Left colon (tissue), 2 donors: ENCODE measurements at regions not wholly inside any gene's neighbourhood (a gene's known extent, or its start where the extent isn't known, plus 50 kb on each side); places are given as distances from the start of the nearest gene placed in this dataset.

Source experiments
- ATAC-seq: fragments of 200-7000 bp; cut with Tn5 transposase; one replicate; pipeline ENCODE4 v1.9.1; 2020; ENCODE audit warnings: mild to moderate bottlenecking, moderate library complexity
- DNase-seq, 2 donors: peaks; one replicate each; pipeline ENCODE4 v3.0.0-alpha.2; 2020
- intact Hi-C, 2 donors: fragments of 100-400 bp; cut with DNase I in 1 of 2; cut with micrococcal nuclease in 1 of 2; formaldehyde crosslinking; loops; one replicate each; pipeline versions ENCODE4 v1.11.2 to v1.14.0; 2022; cut with DNase I, micrococcal nuclease
- donor health status: DM: no; HTN: no; CAD: no.
- donor health status: DM: yes; HTN: yes; CAD: no.

GRCh38 chr7:25279705-25280104 is 51.4 kb upstream of the NPVF start:
- no peak for DNase-seq
- intact Hi-C loops, result no loop called here
- ATAC-seq, result no peak

GRCh38 chr7:25280181-25280580 is 51.9 kb upstream of the NPVF start:
- no peak for ATAC-seq
- no peak for DNase-seq
- intact Hi-C loops, result no loop called here

DNA sequence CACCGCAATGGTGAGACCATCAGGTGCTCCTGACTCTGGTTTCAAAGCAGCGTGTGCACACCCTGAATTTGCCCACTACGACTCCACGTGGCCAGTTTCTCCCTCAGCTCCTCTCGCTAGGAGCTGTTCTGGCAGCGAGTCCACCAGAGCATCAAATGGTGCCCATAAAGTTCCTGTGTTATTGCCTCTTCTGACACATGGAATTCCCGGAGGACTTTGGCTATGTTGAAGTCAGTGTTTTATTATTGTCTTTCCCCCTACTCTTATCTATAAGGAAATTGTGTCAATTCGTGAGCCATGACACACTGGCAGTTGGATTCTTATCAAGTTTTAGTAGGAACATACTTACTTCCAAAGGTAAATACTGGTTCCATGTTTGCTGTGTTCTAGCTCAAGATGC is 53.9 kb upstream of the NPVF start:
- intact Hi-C loops, result no loop called here
- ATAC-seq (peak; percentile 97), DNase-seq (peak; percentile 60 to 72)

- DNase-seq, result no peak
- intact Hi-C loops, result no loop called here
- ATAC-seq, result no peak
Observed at GRCh38 chr7:25286756-25287155, 58.5 kb upstream of the NPVF start.

DNA sequence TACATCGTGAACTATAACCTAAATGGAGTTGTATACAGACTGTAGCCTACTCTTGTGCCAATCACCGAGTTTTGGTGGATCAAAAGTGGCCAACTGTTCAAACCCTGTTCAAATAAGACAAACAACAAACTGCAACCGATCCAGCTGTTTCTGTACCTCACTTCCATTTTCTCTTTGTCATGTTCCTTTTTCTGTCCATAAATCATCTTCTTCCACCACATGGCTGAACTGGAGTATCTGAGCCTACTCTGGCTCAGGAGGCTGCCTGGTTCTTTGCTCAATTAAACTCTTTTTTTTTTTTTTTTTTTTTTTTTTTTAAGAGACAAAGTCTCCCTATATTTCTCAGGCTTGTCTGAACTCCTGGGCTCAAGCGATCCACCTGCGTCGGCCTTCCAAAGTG is 59.0 kb upstream of the NPVF start:
- intact Hi-C loops, result no loop called here
- ATAC-seq (no peak), DNase-seq (no peak)

DNA sequence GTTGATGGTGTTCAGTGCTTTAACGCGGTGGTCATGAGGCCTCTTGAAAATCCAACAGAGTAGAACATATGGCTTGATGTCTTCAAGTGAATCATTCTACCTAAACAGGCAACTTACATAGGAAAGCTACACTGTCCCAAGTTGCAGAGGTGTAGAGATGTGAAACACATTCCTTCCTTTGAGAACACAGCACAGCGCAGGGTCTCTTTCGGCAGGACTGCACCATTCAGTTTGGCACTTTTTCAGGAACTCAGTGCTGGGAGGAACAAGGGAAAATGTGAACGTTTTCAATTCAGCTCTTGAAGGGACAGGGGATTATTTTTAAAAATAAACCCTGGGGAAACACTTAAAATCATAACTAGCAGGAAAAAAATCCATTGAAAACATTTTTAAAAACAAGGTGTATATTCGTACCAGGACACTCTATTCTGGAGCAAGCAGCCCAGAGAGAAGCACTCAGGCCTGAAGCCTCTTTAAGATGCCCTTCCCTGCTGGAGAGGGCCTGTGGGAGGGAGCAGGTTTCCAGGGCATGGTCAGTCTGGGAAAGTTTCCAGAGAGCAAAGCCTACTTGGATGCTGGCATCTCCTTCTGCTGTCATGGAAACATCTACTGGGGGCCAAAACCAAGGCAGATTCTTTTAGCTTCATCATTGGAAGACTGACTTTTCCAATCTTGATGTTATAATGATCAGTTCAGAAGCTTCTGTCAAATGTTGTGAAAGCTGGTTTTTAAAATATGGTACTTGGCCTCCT is 60.4 kb upstream of the NPVF start:
- intact Hi-C loops, result no loop called here
- ATAC-seq, result no peak
- DNase-seq, result no peak

- ATAC-seq (no peak), DNase-seq (no peak)
- intact Hi-C loops, result no loop called here
Observed at GRCh38 chr7:25289518-25289917, 61.2 kb upstream of the NPVF start.

DNA sequence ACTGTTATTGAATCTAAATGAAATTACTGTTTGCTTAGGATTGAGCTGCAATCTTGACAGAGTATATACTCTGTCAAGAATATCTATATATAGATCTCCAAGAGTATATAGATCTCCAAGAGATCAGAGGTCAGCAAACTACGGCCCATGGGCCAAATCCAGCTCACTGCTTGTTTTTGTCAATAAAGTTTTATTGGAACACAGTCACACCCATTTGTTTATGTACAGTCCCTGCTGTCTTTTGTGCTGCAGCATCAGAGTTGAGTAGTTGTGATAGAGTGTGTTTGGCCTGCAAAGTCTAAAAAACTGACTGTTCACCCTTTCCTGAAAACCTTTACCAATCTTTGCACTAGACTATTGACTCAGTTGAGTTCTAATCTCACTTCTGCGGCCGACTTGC is 66.3 kb upstream of the NPVF start:
- ATAC-seq (peak; percentile 35), DNase-seq (no peak)
- intact Hi-C loops, result no loop called here

- DNase-seq (no peak), ATAC-seq (no peak)
- intact Hi-C loops, result no loop called here
Observed at GRCh38 chr7:25295387-25295786, 67.1 kb upstream of the NPVF start.

DNA sequence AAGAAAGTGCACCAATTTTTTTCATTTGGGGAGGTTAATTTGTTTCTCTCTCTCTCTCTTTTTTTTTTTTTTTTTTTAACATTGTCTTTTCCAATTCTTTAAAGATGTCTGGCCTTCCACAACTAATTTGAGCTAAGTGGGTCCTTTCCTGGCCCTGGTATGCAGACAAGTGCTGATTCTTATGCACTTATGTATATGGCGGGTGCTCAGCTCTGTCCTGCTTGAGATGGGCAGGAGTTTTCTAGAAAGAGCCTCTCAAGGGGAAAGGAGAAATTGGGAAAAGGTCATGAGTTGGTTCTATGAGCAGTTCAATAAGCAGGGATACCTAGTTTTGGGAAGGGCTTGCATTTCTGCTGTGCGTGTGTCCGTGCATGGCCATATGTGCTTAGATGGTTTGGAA is 67.8 kb upstream of the NPVF start:
- DNase-seq, result no peak
- intact Hi-C loops, result no loop called here
- ATAC-seq, result no peak

DNA sequence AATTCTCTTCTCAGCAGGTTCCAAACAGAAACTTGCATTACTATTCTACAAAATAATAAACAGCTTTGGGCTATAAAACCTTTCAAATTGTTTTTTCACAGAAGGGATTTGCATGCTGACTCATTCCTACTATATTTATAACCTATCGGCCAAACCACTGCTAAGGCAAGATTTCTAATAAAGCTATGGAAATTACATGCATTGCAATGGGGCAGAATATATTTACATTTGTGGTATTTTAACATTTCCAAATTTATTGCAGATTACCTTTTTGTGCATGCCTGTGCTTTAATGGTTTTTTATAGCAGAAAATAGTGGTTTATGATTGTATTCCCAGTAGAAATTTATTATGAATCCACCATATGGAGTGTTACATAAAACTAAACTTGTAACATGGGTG is 69.0 kb upstream of the NPVF start:
- DNase-seq (no peak), ATAC-seq (no peak)
- intact Hi-C loops, result no loop called here

GRCh38 chr7:25303281-25304181 is 75.2 kb upstream of the NPVF start:
- DNase-seq (no peak), ATAC-seq (no peak)
- intact Hi-C loops, result no loop called here

- no peak for DNase-seq
- ATAC-seq, result no peak
- intact Hi-C loops, result no loop called here
Observed at GRCh38 chr7:25304691-25305090, 76.4 kb upstream of the NPVF start.

GRCh38 chr7:25305831-25306230 is 77.5 kb upstream of the NPVF start:
- ATAC-seq (no peak), DNase-seq (no peak)
- intact Hi-C loops, result no loop called here

- intact Hi-C loops, result no loop called here
- no peak for ATAC-seq
Observed at GRCh38 chr7:25307624-25308023, 79.3 kb upstream of the NPVF start.

GRCh38 chr7:25308246-25308645 is 80.0 kb upstream of the NPVF start:
- no peak for ATAC-seq

More at GRCh38 chr7:25307624-25308023, 79.3 kb upstream of the NPVF start:
- no peak for DNase-seq

GRCh38 chr7:25308906-25309705 is 80.8 kb upstream of the NPVF start:
- intact Hi-C loops, result no loop called here
- ATAC-seq, result peak; percentile 66
- DNase-seq, result no peak

More at GRCh38 chr7:25308246-25308645, 80.0 kb upstream of the NPVF start:
- intact Hi-C loops, result no loop called here
- DNase-seq, result no peak

- intact Hi-C loops, result no loop called here
Observed at GRCh38 chr7:25310896-25311295, 82.6 kb upstream of the NPVF start.

GRCh38 chr7:25311346-25311745 is 83.1 kb upstream of the NPVF start:
- ATAC-seq (no peak), DNase-seq (no peak)
- intact Hi-C loops, result no loop called here

More at GRCh38 chr7:25310896-25311295, 82.6 kb upstream of the NPVF start:
- DNase-seq, result peak; percentile 19 to 33
- ATAC-seq, result peak; percentile 22
